GM18520 (cell line): ENCODE measurements at regions not wholly inside any gene's neighbourhood (a gene's known extent, or its start where the extent isn't known, plus 50 kb on each side); places are given as distances from the start of the nearest gene placed in this dataset.

Experiments
- ATAC-seq: cut with Tn5 transposase; IDR thresholded peaks from one replicate; pipeline ENCODE4 v1.9.1; 2021; ENCODE audit not compliant: unreplicated experiment

- ATAC-seq, result no peak
Measured at GRCh38 chr2:128549094-128549493, 230.4 kb upstream of the HS6ST1 start.

- ATAC-seq, result no peak
Measured at GRCh38 chr2:128549646-128550260, 231.1 kb upstream of the HS6ST1 start.

DNA sequence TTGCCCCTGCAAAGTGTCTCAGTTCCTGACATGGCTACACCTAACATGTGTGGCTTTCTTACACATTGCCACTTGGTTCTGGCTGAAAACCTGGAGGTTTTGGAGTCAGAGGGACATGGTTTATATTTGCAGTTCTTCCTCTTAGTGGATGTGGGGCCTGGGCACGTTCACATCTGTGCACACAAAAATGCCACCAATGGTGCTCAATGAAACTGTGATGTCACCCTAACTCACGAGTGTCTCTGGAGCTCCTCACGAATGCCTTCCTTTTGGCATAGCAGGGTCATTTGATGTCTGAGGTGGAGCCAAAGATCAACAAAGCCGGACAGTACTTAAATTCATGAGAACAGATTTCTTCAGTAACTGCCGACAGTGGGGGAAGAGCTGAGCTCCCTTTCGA lies 231.7 kb upstream of the HS6ST1 start:
- ATAC-seq, result no peak

GRCh38 chr2:128550801-128551416 lies 232.2 kb upstream of the HS6ST1 start:
- ATAC-seq, result no peak

GRCh38 chr2:128551435-128551834 lies 232.8 kb upstream of the HS6ST1 start:
- no peak for ATAC-seq

- no peak for ATAC-seq
Measured at GRCh38 chr2:128552141-128552805, 233.6 kb upstream of the HS6ST1 start.

- ATAC-seq, result no peak
Measured at GRCh38 chr2:128552806-128553551, 234.3 kb upstream of the HS6ST1 start.

DNA sequence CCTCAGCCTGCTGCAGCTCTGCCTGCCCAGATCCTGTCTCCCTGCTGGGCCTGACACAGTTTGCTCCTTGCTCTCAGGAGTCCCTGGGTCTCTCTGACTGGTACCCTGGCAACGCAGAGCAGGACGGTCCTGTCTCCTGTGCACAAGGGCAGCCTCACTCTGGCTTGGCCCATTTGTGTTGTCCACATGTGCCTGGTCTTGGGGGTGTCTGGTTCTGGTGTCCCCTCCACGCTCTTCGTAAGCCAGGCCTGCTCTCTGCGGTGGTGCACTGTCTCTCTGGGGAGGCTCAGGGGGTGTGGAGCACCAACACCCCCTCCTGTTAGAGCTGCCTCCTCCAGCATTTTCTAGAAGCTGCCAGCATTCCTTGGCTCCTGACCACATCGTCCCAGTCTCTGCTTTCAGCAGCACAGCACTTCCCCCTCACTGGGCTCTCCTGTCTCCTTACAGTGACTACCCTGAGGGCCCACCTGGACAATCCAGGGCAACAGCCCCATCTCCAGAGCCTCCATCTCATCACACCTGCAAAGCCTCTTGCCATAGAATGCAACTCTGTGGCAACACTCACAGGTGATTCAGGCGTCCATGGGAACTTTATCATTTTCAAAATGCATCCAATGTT lies 235.6 kb upstream of the HS6ST1 start:
- ATAC-seq, result no peak

DNA sequence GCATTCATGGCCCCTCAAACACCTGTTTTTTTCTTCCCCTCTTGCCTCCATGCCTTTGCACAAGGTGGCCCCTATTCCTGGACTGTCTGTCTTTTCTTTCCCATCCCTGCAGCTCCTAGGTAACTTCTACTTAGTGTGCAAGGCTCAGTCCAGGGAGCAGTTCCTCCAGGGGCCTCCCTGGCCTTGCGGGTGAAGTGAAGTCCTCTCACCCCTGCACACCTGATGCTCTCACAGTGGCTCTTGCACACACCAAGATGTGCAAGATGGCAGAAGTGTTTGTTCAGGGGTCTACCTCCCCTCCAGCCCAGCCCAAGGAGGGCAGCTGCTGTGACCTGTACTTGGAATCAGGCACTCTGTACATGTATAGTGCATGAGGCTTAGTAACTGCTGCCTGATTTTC lies 236.8 kb upstream of the HS6ST1 start:
- no peak for ATAC-seq

DNA sequence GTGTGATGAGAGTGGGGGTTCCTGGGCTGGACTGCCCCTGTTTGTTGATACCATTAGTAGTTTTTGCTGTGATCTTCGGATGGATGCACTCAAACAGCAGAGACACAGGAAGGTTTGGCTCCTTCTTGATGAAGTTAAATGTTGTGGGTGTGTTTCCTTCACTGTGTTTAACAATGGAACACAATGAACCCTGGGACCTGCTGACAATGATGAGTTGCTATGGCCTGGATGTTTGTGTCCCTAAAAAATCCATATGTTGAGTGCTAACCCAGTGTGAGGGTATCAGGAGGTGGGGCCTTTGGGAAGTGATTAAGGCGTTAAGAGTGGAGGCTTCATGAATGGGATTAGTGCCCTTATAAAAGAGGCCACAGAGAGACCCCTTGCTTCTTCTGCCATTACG lies 237.4 kb upstream of the HS6ST1 start:
- no peak for ATAC-seq

- no peak for ATAC-seq
Measured at GRCh38 chr2:128556633-128557032, 238.0 kb upstream of the HS6ST1 start.

GRCh38 chr2:128557069-128557468 lies 238.4 kb upstream of the HS6ST1 start:
- no peak for ATAC-seq

DNA sequence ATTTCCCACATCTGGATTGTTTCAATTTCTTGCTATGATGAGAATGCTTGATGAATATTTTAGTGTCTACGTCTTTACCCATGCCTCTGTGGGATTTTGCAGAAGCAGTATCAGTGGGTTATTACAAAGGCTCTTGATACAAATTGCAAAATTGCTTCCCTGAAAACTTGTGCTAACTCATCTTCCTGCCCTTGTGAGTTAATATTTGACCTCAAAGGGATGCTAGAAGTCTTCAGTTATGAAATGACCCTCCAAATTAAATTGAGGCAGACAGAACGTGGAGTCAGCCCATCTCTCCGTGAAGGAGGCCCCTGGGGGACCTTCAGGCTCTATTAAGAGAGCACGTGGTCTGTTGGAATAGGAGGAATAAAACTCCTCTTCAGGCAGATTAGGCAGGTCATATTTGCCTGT lies 239.2 kb upstream of the HS6ST1 start:
- ATAC-seq, result no peak

DNA sequence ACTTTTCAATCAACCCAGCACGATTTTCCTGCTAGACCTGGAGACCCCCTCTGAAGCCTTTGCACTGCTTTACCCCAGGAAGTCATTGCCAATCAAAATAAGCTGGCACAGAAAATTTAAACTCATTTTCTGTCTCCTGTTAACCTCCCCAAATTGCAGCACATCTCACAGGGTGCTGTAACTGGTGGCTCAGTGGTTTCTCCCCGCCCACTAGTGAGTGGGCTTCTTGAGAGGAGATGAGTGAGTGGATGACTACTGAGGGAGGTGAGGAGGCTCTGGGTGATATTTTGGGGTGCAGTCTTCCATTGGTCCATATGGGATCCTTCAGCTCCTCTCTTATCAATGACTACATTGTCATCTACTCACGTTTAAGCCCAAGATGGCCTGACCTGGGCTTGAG lies 239.8 kb upstream of the HS6ST1 start:
- no peak for ATAC-seq

DNA sequence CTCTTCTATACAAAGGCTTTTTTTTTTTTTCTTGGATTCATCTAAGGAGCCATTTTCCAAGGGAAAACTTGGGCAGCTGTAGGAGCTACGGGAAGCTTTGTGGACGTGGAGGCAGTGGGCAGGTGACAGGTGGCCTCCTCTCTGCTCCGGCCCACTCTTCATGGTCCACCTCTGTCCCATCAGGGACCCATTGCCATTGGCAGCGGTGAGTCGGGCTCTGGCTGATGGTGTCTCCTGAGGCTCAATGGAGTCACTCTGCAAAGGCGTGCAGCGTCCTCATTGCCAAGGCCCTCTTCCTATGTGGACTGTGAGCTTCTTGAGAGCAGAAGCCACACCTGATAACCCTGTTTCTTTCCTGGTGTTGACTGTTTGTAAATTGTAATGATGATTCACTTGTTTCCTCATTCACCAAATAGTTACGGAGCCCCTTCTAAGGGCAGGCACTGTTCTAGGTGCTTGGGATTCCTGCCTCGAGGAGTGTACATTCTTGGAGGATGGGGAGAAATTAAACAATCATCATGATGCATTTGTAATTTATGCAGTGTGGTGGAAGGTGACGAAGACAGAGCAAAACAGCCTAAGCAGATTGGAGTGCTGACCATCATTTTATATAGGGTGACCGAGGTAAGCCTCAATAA lies 240.3 kb upstream of the HS6ST1 start:
- no peak for ATAC-seq

- ATAC-seq, result no peak
Measured at GRCh38 chr2:128559533-128560515, 241.2 kb upstream of the HS6ST1 start.

DNA sequence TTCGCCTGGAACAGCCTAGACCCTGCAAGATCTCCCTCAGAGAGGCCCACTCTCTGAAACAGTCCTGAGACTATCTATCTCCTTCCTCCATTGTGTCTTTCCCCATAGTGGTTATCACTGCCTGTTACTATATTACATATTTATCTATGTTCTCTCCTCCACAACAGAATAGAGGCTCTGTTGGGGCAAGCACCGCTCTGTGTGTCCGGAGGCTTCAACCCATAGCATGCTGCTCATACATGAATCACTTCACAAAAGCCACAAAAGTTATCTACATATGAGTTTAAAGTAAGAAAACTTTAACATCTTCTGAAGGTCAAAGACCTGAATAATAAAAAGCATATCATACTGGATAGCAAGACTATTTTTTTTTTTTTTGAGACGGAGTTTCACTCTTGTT lies 242.1 kb upstream of the HS6ST1 start:
- no peak for ATAC-seq

DNA sequence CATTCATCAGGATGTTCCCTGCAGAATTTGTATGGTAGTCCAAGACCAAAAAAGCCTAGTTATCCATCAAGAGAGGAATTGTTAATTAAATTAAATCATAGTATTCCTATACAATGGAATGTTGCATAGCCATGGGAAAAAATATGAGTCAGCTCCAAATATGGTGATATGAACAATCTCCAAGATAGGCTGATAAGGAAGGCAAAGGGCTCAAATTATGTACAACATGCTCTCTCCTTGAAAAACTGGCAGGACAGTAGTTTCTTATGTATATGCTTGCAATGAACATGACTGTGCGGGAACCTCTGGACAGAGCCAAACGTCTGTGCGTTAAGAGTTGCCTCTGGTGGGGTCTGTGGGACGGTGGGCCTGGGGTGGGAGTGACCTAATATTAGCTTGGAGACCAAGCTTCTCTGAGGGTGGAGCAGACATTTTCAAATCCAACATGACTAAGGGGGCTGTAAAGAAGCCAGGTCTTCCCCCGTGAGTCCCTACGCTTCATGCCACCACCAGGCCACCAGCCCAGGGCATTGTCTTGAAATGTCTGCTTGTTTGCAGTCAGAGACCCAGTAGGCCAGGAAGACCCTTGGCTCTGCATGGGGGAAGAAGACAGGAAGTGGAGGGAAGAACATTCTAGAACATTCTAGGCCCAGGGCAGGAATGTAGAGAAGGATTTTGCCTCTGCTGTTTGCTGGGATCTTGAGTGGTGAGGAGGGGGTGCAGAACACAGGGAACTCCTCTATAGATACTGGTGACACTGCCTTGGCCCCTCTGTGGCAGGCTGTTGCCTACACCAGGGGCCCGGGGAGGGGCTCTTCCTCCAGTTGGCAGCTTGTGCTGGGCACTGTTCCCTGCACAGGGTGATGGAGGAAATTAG lies 244.0 kb upstream of the HS6ST1 start:
- ATAC-seq, result no peak

- ATAC-seq, result no peak
Measured at GRCh38 chr2:128563348-128563687, 244.7 kb upstream of the HS6ST1 start.
